Heart left ventricle (tissue), 16 donors: ENCODE measurements at regions not wholly inside any gene's neighbourhood (a gene's known extent, or its start where the extent isn't known, plus 50 kb on each side); places are given as distances from the start of the nearest gene placed in this dataset.

Experiments used
- ATAC-seq, 4 donors: fragments of 200-7000 bp; cut with Tn5 transposase; one replicate each; pipeline ENCODE4 v1.9.1; 2020 to 2022; ENCODE audit warnings: moderate library complexity in 4 of 4, mild to moderate bottlenecking in 3 of 4, moderate number of reproducible peaks in 1 of 4
- DNase-seq, 5 donors: peaks; one replicate each; pipeline ENCODE4 v3.0.0-alpha.2; 2020
- H3K27ac ChIP-seq, 12 donors: fragments of 200-600 bp; sonication (generic) in 4 of 12; one replicate each; pipeline versions ENCODE4 v1.5.0 to v1.8.0; 2016 to 2022; ENCODE audit warnings: mild to moderate bottlenecking in 2 of 12
- H3K27me3 ChIP-seq, 9 donors: fragments of 200-600 bp; sonication (generic) in 2 of 9; one replicate each; pipeline versions ENCODE4 v1.5.1 to v1.8.0; 2016 to 2022; ENCODE audit warnings: mild to moderate bottlenecking in 3 of 9
- H3K36me3 ChIP-seq, 9 donors: fragments of 200-600 bp; sonication (generic) in 2 of 9; one replicate each; pipeline versions ENCODE4 v1.5.0 to v1.8.0; 2018 to 2022; ENCODE audit warnings: mild to moderate bottlenecking in 2 of 9
- H3K4me1 ChIP-seq, 12 donors: fragments of 200-600 bp; sonication (generic) in 4 of 12; one replicate each; pipeline versions ENCODE4 v1.5.0 to v1.8.0; 2016 to 2022; ENCODE audit warnings: mild to moderate bottlenecking in 3 of 12
- H3K4me3 ChIP-seq, 12 donors: fragments of 200-600 bp; sonication (generic) in 4 of 12; one replicate each; pipeline versions ENCODE4 v1.5.0 to v1.8.0; 2017 to 2022; ENCODE audit warnings: mild to moderate bottlenecking in 9 of 12, moderate library complexity in 4 of 12
- H3K9me3 ChIP-seq, 12 donors: fragments of 200-600 bp; sonication (generic) in 4 of 12; one replicate each; pipeline versions ENCODE4 v1.5.0 to v1.8.0; 2016 to 2022; ENCODE audit warnings: mild to moderate bottlenecking in 1 of 12
- POLR2A ChIP-seq, 2 donors: fragments of 450-650 bp; IDR thresholded peaks; one replicate each; pipeline ENCODE4 v1.6.1; 2017; ENCODE audit warnings: antibody characterized with exemption in 2 of 2, mild to moderate bottlenecking in 2 of 2, moderate library complexity in 2 of 2
- WGBS, 4 donors: extraction: QIAGEN DNeasy Blood & Tissue Kit in 2 of 4; methylation state at CpG; one replicate each; pipeline versions ENCODE4 v1.1.5 to v1.1.7; 2013 to 2018; 5-methylcytosine and 5-hydroxymethylcytosine counted together
- intact Hi-C, 10 donors: fragments of 100-400 bp; cut with DNase I; formaldehyde crosslinking; loops; one replicate each; pipeline versions ENCODE4 v1.11.1 to v1.14.2; 2022
- TF ChIP-seq, protein P1 (sequence below), 12 donors: fragments of 200-600 bp; sonication (generic) in 4 of 12; IDR thresholded peaks; one replicate each; pipeline versions ENCODE4 v1.5.0 to v1.8.0; 2018 to 2022; ENCODE audit warnings: antibody characterized with exemption in 12 of 12, mild to moderate bottlenecking in 5 of 12
- donor health status: ischemic (EF 13 %, LVEDD 7.1; RV severe dilation, severe dysfunction).
- donor health status: healthy with polysubstance abuse.
- donor health status: DM: no; HTN: yes; CAD: no.
- donor health status: DM: no; HTN: no; CAD: no.
- donor health status: ischemic (EF 25% LVEDD 6.9; RV normal size, moderate dysfunction).
- donor health status: ischemic (EF 25% LVEDD 5.7; RV mildly dilated, moderate dysfunction).
- donor health status: healthy.
- donor health status: DM: yes; HTN: yes; CAD: no.
- donor health status: ischemic (EF 35%, LVEDD 5.7; RV mildly dilated, moderate dysfunction).
- donor health status: nonischemic (EF 11% LVEDD 7.7; RV severe dilation, severe dysfunction).
- donor health status: DM: yes; HTN: yes; CAD: no.
- donor health status: PGD.
- donor health status: ischemic (EF 29% LVEDD 5.4; RV normal size, mild dysfunction).
- donor health status: nonischemic (EF 23%, LVEDD 6.1; RV moderate dilation, normal function).

DNA sequence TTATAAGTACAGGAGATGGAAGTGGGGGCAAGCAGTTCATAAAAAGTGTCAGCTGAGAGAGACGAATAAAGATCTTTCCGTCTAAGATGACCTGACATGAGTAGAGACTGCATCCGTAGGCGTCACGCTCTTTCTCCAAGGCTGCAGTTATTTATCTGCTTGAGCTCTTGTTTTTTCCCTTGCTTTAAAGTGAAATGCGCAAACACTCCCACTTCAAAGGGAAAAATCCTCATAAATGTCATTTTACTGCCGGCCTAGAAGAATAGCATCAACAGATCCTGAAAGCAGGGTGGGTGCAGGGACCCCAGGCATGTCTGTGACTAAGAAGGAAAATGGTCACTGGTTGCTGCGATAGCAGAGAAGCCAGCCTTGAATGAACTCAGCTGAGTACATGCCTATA lies 647.4 kb downstream of the MED13L start:
- Histone ChIP-seq H3K4me1 (no peaks in the 10 kb centered on the region), H3K27me3 (no peaks in the 10 kb centered on the region), H3K36me3 (no peaks in the 10 kb centered on the region), H3K9me3 (peaks cover 0 to 17% (median 0%) of the 10 kb centered on the region in 12 donors), H3K27ac (no peak overlapping the region), H3K4me3 (no peak overlapping the region)
- no peak for TF ChIP-seq POLR2A (IDR thresholded peaks at IDR 0.05)
- TF ChIP-seq, protein P1, sequence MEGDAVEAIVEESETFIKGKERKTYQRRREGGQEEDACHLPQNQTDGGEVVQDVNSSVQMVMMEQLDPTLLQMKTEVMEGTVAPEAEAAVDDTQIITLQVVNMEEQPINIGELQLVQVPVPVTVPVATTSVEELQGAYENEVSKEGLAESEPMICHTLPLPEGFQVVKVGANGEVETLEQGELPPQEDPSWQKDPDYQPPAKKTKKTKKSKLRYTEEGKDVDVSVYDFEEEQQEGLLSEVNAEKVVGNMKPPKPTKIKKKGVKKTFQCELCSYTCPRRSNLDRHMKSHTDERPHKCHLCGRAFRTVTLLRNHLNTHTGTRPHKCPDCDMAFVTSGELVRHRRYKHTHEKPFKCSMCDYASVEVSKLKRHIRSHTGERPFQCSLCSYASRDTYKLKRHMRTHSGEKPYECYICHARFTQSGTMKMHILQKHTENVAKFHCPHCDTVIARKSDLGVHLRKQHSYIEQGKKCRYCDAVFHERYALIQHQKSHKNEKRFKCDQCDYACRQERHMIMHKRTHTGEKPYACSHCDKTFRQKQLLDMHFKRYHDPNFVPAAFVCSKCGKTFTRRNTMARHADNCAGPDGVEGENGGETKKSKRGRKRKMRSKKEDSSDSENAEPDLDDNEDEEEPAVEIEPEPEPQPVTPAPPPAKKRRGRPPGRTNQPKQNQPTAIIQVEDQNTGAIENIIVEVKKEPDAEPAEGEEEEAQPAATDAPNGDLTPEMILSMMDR (IDR thresholded peaks at IDR 0.05): no peak
- intact Hi-C loops: loop anchor here in 9 of 10 donors (5.0 to 10.0 kb wide), 6 partner anchors 115 to 965 kb away; partner anchors contain the start of gene TBX3 (in 1 of the 9)
- no peak for DNase-seq
- no peak for ATAC-seq
- WGBS, 4 donors: 84 to 92% (median 88%) methylated on average over 8 of the region's 8 CpGs

DNA sequence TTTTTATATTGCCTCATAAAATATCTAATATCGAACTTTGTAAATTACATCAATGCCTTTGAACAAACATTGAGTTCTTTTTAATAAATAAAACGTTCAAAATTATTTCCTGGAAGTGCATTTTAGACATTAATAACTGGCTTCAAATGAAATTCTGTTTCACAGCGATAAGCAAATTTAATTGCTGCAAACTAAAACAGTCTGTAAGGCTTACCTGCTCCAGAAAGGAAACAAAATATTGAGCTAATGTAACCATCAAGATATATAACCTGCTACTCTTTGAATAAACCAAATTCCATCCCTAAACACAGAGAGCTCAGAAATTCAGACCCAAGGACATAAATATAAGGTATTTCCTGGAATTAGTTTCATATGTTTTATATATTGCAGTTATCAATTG lies 651.3 kb downstream of the MED13L start:
- TF ChIP-seq, protein P1 (IDR thresholded peaks at IDR 0.05): no peak
- TF ChIP-seq POLR2A (IDR thresholded peaks at IDR 0.05): no peak
- WGBS, 4 donors: 78 to 81% (median 80%) methylated on average over 3 of the region's 3 CpGs
- Histone ChIP-seq H3K27me3 (peaks cover 0 to 5% (median 0%) of the 10 kb centered on the region in 9 donors), H3K4me1 (peaks cover 0 to 11% (median 0%) of the 10 kb centered on the region in 12 donors), H3K4me3 (no peak overlapping the region), H3K27ac (no peak overlapping the region), H3K36me3 (no peaks in the 10 kb centered on the region), H3K9me3 (peaks cover 0 to 21% (median 1%) of the 10 kb centered on the region in 12 donors)
- DNase-seq (no peak), ATAC-seq (no peak)
- intact Hi-C loops: loop anchor here in 4 of 10 donors (5.0 to 10.0 kb wide), 4 partner anchors 121 to 959 kb away; no protein-coding TSS in a partner anchor

DNA sequence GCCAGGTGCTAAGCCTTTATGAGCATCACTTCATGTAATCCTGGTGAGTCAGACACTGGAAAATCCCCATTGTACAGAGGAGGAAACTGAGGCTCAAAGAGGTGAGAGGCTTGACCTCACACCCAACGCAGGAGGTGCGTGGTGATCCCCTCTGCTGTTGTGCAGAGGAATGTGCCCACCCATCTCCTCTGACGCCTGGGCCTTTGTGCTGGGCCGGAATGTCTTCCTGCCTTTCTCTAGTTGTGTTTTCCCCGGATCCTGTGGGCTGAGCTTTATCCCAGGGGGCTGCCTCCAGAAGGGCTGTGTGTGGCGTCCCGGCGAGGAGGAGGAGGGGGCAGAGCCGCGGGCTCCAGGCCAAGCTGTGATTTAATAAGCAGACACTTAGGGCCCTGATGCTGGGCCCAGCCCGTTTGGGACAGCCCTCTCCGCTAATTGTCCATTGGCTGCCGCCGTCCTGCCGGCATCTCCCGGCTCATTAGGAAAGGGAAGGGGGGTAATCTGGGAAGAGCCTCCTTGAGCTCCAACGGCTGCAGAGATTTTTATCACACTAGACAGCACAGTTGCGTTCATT lies 653.6 kb downstream of the MED13L start:
- peak; percentile 87 to 97 (median 88) for ATAC-seq
- no peak overlapping the region for H3K4me3 ChIP-seq
- TF ChIP-seq POLR2A (IDR thresholded peaks at IDR 0.05): no peak
- TF ChIP-seq, protein P1 (IDR thresholded peaks at IDR 0.05): no peak
- H3K4me1 ChIP-seq: peaks cover 0 to 11% (median 0%) of the 10 kb centered on the region in 12 donors
- H3K27ac ChIP-seq: peak overlapping the region in 7 of 12 donors; percentile 24 to 70 (median 56)
- H3K9me3 ChIP-seq: peaks cover 0 to 17% (median 1%) of the 10 kb centered on the region in 12 donors
- 16 to 19% (median 18%) methylated on average over 11 to 18 of the region's 18 CpGs for WGBS, 4 donors
- intact Hi-C loops: loop anchor here in 6 of 10 donors (2.0 to 10.0 kb wide), 8 partner anchors 117 to 942 kb away; partner anchors contain the start of gene TBX3 (in 1 of the 6)
- DNase-seq: peak; percentile 81 to 88 (median 86)
- H3K27me3 ChIP-seq: peaks cover 0 to 5% (median 0%) of the 10 kb centered on the region in 9 donors
- H3K36me3 ChIP-seq: no peaks in the 10 kb centered on the region

DNA sequence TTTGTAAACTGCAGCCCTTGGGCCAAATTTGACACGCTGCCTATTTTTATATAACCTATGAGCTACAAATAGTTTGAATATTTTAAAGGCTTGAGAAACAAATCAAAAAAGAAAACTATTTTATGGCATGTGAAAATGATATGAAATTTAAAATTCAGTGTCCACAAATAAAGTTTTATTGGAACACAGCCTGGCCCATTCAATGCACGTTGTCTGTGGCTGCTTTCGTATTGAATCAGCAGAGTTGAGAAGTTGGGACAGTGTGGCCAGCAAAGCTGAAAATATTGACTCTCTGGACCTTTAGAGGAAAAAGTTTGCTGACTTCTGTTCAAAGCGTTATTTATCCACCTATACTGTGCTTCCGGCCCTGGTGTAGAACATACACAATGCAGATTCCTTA lies 654.2 kb downstream of the MED13L start:
- WGBS, 4 donors: 75 to 82% (median 76%) methylated on average over 5 of the region's 5 CpGs
- intact Hi-C loops: loop anchor here in 6 of 10 donors (5.0 to 10.0 kb wide), 6 partner anchors 118 to 941 kb away; partner anchors contain the start of gene TBX3 (in 1 of the 6)
- ATAC-seq: no peak
- peak overlapping the region in 8 of 12 donors; percentile 24 to 70 (median 58) for H3K27ac ChIP-seq
- H3K9me3 ChIP-seq: peaks cover 0 to 17% (median 1%) of the 10 kb centered on the region in 12 donors
- peaks cover 0 to 11% (median 0%) of the 10 kb centered on the region in 12 donors for H3K4me1 ChIP-seq
- no peak overlapping the region for H3K4me3 ChIP-seq
- peaks cover 0 to 5% (median 0%) of the 10 kb centered on the region in 9 donors for H3K27me3 ChIP-seq
- TF ChIP-seq POLR2A (IDR thresholded peaks at IDR 0.05): no peak
- TF ChIP-seq, protein P1 (IDR thresholded peaks at IDR 0.05): no peak
- no peaks in the 10 kb centered on the region for H3K36me3 ChIP-seq
- no peak for DNase-seq
